GM23338 (cell line): ENCODE measurements at regions not wholly inside any gene's neighbourhood (a gene's known extent, or its start where the extent isn't known, plus 50 kb on each side); places are given as distances from the start of the nearest gene placed in this dataset.

Experiments used
- ATAC-seq: fragments of 200-7000 bp; cut with Tn5 transposase; 3 replicates; pipeline ENCODE4 v1.9.1; 2020
- DNase-seq: peaks from one replicate; pipeline ENCODE4 v3.0.0-alpha.2; 2015; ENCODE audit warnings: low spot score
- H2AFZ ChIP-seq: fragments of 200-600 bp; sonication (generic); 2 replicates; pipeline ENCODE4 v1.8.0; 2016; ENCODE audit warnings: antibody characterized with exemption, mild to moderate bottlenecking, moderate library complexity
- H3F3A ChIP-seq: fragments of 200-600 bp; sonication (generic); replicated peaks from 2 replicates; pipeline ENCODE4 v1.8.0; 2017; ENCODE audit warnings: antibody characterized with exemption, mixed run types, low read depth
- H3K27ac ChIP-seq: fragments of 200-600 bp; sonication (generic); 2 replicates; pipeline ENCODE4 v1.6.1; 2016; ENCODE audit warnings: low read depth
- H3K27me3 ChIP-seq: fragments of 200-600 bp; sonication (generic); 2 replicates; pipeline ENCODE4 v1.8.0; 2016; ENCODE audit warnings: mild to moderate bottlenecking, mixed run types, moderate library complexity; ENCODE audit not compliant: insufficient read depth
- H3K36me3 ChIP-seq: fragments of 200-600 bp; sonication (generic); 2 replicates; pipeline ENCODE4 v1.8.0; 2016; ENCODE audit warnings: mild to moderate bottlenecking; ENCODE audit not compliant: insufficient read depth
- H3K4me1 ChIP-seq: fragments of 200-600 bp; sonication (generic); 2 replicates; pipeline ENCODE4 v1.8.0; 2016; ENCODE audit warnings: mild to moderate bottlenecking, moderate library complexity; ENCODE audit not compliant: insufficient read depth
- H3K4me2 ChIP-seq: fragments of 200-600 bp; sonication (generic); 2 replicates; pipeline ENCODE4 v1.7.1; 2017; ENCODE audit warnings: mixed run types
- H3K4me3 ChIP-seq: fragments of 200-600 bp; sonication (generic); 2 replicates; pipeline ENCODE4 v1.6.1; 2016; ENCODE audit warnings: mixed run types
- H3K79me2 ChIP-seq: fragments of 200-600 bp; sonication (generic); replicated peaks from 2 replicates; pipeline ENCODE4 v1.8.0; 2017; ENCODE audit warnings: mild to moderate bottlenecking; ENCODE audit not compliant: insufficient read depth
- H3K9me2 ChIP-seq: fragments of 200-600 bp; sonication (generic); 2 replicates; pipeline ENCODE4 v1.8.0; 2017; ENCODE audit not compliant: insufficient read depth
- H4K20me1 ChIP-seq: fragments of 200-600 bp; sonication (generic); replicated peaks from 2 replicates; pipeline ENCODE4 v1.8.0; 2017; ENCODE audit warnings: mild to moderate bottlenecking; ENCODE audit not compliant: insufficient read depth
- H3K27ac Mint-ChIP-seq: 2 replicates; pipeline ENCODE4 v1.8.0; 2020; ENCODE audit warnings: inconsistent platforms, mild to moderate bottlenecking, moderate library complexity, mixed read lengths
- H3K27me3 Mint-ChIP-seq: 3 replicates; pipeline ENCODE4 v1.8.0; 2022; ENCODE audit warnings: low read depth, mild to moderate bottlenecking, moderate library complexity, mixed read lengths, inconsistent platforms; ENCODE audit not compliant: insufficient read depth, poor library complexity
- H3K36me3 Mint-ChIP-seq: 3 replicates; pipeline ENCODE4 v1.8.0; 2021; ENCODE audit warnings: low read depth, mild to moderate bottlenecking, inconsistent platforms, moderate library complexity, mixed read lengths
- H3K4me1 Mint-ChIP-seq: 3 replicates; pipeline ENCODE4 v1.8.0; 2020; ENCODE audit warnings: mild to moderate bottlenecking, inconsistent platforms, mixed read lengths
- H3K4me3 Mint-ChIP-seq: 3 replicates; pipeline ENCODE4 v1.8.0; 2021; ENCODE audit warnings: moderate library complexity, mild to moderate bottlenecking, inconsistent platforms, mixed read lengths
- H3K9me3 Mint-ChIP-seq: 3 replicates; pipeline ENCODE4 v1.8.0; 2020; ENCODE audit warnings: moderate library complexity, mild to moderate bottlenecking, inconsistent platforms, mixed read lengths
- CREB1 ChIP-seq: fragments of 250-450 bp; sonication (Bioruptor Pico); IDR thresholded peaks from 2 replicates; pipeline ENCODE4 v1.5.0; 2020; ENCODE audit warnings: low read depth, mild to moderate bottlenecking, moderate library complexity
- NANOG ChIP-seq: IDR thresholded peaks from 2 replicates; pipeline ENCODE4 v1.6.1; 2016; ENCODE audit warnings: antibody characterized with exemption, borderline replicate concordance
- POLR2AphosphoS5 ChIP-seq: IDR thresholded peaks from 2 replicates; pipeline ENCODE4 v1.6.1; 2016; ENCODE audit warnings: antibody characterized with exemption, low read depth
- ZNF114 ChIP-seq: fragments of 250-450 bp; sonication (Bioruptor Pico); IDR thresholded peaks from 2 replicates; pipeline ENCODE4 v1.5.0; 2020; ENCODE audit warnings: mild to moderate bottlenecking, moderate library complexity
- TF ChIP-seq, protein P1 (sequence below): IDR thresholded peaks from 2 replicates; pipeline ENCODE4 v1.6.1; 2016; ENCODE audit warnings: antibody characterized with exemption

DNA sequence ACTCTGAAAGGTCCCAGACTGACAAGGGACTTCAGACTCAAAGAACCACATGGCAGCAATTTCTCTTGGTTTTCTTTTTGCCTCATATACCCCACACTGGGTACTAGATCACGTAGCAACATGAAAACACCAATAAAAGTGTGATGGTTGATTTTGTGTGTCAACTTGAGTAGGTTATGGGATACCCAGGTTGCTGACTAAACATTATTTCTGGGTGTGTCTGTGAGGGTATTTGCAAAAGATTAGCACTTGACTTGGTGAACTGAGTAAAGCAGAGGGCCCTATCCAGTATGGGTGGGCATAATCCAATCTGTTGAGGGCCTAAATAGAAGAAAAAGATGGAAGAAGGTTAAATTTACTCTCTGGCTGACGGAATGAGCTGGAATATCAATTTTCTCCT is 53.8 kb upstream of the ZNF618 start:
- Histone ChIP-seq H4K20me1 (no peaks in the 10 kb centered on the region), H3K27ac (no peak overlapping the region), H3K9me2 (no peaks in the 10 kb centered on the region), H3F3A (no peaks in the 10 kb centered on the region), H3K4me3 (no peak overlapping the region), H3K4me2 (no peak overlapping the region), H3K4me1 (no peaks in the 10 kb centered on the region), H2AFZ (no peak overlapping the region), H3K79me2 (no peaks in the 10 kb centered on the region), H3K27me3 (no peaks in the 10 kb centered on the region), H3K36me3 (no peaks in the 10 kb centered on the region)
- TF ChIP-seq POLR2AphosphoS5 = no peak
- TF ChIP-seq, protein P1, sequence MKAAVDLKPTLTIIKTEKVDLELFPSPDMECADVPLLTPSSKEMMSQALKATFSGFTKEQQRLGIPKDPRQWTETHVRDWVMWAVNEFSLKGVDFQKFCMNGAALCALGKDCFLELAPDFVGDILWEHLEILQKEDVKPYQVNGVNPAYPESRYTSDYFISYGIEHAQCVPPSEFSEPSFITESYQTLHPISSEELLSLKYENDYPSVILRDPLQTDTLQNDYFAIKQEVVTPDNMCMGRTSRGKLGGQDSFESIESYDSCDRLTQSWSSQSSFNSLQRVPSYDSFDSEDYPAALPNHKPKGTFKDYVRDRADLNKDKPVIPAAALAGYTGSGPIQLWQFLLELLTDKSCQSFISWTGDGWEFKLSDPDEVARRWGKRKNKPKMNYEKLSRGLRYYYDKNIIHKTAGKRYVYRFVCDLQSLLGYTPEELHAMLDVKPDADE = no peak
- no peak for TF ChIP-seq NANOG
- H3K4me1 Mint-ChIP-seq = no peaks in the 10 kb centered on the region
- no peak overlapping the region for H3K27ac Mint-ChIP-seq
- ATAC-seq = no peak
- H3K27me3 Mint-ChIP-seq = no peaks in the 10 kb centered on the region
- no peaks in the 10 kb centered on the region for H3K36me3 Mint-ChIP-seq
- H3K9me3 Mint-ChIP-seq = no peaks in the 10 kb centered on the region; the same call in 2 of the 3 replicates
- DNase-seq = no peak
- H3K4me3 Mint-ChIP-seq = no peak overlapping the region

DNA sequence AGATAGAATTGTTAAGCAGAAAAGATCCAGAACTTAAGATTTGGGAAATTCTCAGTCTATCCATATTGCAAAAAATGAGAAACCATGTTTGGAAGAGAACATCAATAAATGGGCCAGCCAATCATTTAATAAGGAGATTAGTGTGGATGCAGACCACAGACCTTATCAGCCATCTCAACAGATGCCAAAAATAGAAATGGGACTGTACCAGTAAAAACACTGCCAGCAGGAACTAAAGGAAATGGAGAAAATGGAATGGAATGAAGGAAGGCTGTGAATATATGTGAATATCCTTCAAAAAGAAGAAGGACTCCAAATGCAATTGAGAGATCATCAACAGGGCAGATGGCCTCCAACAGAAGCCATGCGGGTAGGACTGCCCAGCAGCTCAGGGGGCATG is 52.7 kb upstream of the ZNF618 start:
- H4K20me1 ChIP-seq = no peaks in the 10 kb centered on the region
- H3K27ac ChIP-seq = no peak overlapping the region
- Mint-ChIP-seq H3K4me3 (no peak overlapping the region), H3K9me3 (no peaks in the 10 kb centered on the region; the same call in 2 of the 3 replicates), H3K27ac (no peak overlapping the region), H3K4me1 (no peaks in the 10 kb centered on the region), H3K27me3 (no peaks in the 10 kb centered on the region), H3K36me3 (no peaks in the 10 kb centered on the region)
- no peaks in the 10 kb centered on the region for H3K79me2 ChIP-seq
- H2AFZ ChIP-seq = no peak overlapping the region
- no peaks in the 10 kb centered on the region for H3K27me3 ChIP-seq
- DNase-seq = no peak
- H3K9me2 ChIP-seq = no peaks in the 10 kb centered on the region
- H3F3A ChIP-seq = no peaks in the 10 kb centered on the region
- ATAC-seq = no peak
- H3K4me2 ChIP-seq = no peak overlapping the region
- no peaks in the 10 kb centered on the region for H3K4me1 ChIP-seq
- TF ChIP-seq CREB1 (CRISPR knock-in tag) (no peak), ZNF114 (CRISPR knock-in tag) (no peak), NANOG (no peak)
- TF ChIP-seq, protein P1 = no peak
- no peak overlapping the region for H3K4me3 ChIP-seq
- H3K36me3 ChIP-seq = no peaks in the 10 kb centered on the region
